ENCODE measurements at regions not wholly inside any gene's neighbourhood (a gene's known extent, or its start where the extent isn't known, plus 50 kb on each side); places are given as distances from the start of the nearest gene placed in this dataset.

GRCh38 chr15:93662162-93662885, 569.0 kb upstream of the MCTP2 start:
- TF ChIP-seq CTCF (IDR thresholded peaks at IDR 0.05) (no peak), POLR2A (IDR thresholded peaks at IDR 0.05) (no peak)
